ENCODE measurements at regions not wholly inside any gene's neighbourhood (a gene's known extent, or its start where the extent isn't known, plus 50 kb on each side); places are given as distances from the start of the nearest gene placed in this dataset.

GRCh38 chr3:177307826-177308225 is 110.5 kb upstream of the TBL1XR1 start:
- Histone ChIP-seq H3K4me1 (no peaks in the 10 kb centered on the region), H3K27me3 (no peaks in the 10 kb centered on the region), H3K4me3 (ENCODE audit: low read depth, low read length) (no peak overlapping the region), H3K36me3 (no peaks in the 10 kb centered on the region), H3K9me3 (no peaks in the 10 kb centered on the region)
- TF ChIP-seq CTCF (IDR thresholded peaks at IDR 0.05; ENCODE audit: low read depth, low read length): no peak
- no peak for DNase-seq

- H3K9me3 ChIP-seq: no peaks in the 10 kb centered on the region
- H3K27me3 ChIP-seq: no peaks in the 10 kb centered on the region
- no peaks in the 10 kb centered on the region for H3K4me1 ChIP-seq
- H3K4me3 ChIP-seq (ENCODE audit: low read depth, low read length): no peak overlapping the region
- no peak for TF ChIP-seq CTCF (IDR thresholded peaks at IDR 0.05; ENCODE audit: low read depth, low read length)
- no peak for DNase-seq
- H3K36me3 ChIP-seq: no peaks in the 10 kb centered on the region
Measured at GRCh38 chr3:177308286-177308685, 111.0 kb upstream of the TBL1XR1 start.

DNA sequence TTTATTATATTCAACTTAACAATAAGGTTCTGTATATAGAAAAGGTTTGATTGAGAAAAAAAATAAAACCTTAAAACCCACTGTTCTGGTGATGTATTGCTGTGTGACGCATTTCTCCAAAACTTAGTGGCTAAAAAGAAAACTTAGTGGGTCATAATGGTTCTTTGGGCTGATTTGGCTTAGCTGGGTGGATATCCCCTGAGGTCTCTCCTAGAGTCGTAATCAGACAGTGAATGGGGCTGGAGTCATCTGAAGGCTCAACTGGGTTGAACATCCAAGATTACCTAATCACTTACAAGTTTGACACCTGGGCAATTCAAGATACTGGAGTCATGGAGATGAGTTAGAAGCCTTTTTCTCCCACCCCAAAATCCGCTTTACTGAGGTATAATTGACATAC is 111.6 kb upstream of the TBL1XR1 start:
- Histone ChIP-seq H3K36me3 (no peaks in the 10 kb centered on the region), H3K4me3 (ENCODE audit: low read depth, low read length) (no peak overlapping the region), H3K27me3 (no peaks in the 10 kb centered on the region), H3K9me3 (no peaks in the 10 kb centered on the region), H3K4me1 (no peaks in the 10 kb centered on the region)
- no peak for DNase-seq
- TF ChIP-seq CTCF (IDR thresholded peaks at IDR 0.05; ENCODE audit: low read depth, low read length): no peak

DNA sequence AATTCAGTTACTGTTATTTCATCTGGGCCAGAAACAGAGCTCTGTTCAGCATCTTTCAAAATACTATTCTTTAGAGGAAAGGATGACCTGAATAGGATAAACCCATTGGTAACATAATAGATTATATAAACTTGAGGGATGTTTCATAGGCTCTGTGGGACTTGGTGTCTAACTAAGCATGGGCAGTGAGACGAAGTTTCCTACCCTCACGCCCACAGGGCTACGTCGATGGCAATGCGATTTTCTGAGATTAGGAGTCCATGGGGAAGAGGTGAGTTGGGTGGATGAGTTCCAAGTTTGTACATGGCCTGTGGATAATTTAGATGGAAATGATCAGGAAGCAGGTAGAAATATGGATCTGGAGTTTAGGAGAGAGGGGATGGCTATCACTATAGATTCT is 115.2 kb upstream of the TBL1XR1 start:
- no peaks in the 10 kb centered on the region for H3K9me3 ChIP-seq
- no peaks in the 10 kb centered on the region for H3K4me1 ChIP-seq
- DNase-seq: no peak
- no peak for TF ChIP-seq CTCF (IDR thresholded peaks at IDR 0.05; ENCODE audit: low read depth, low read length)
- no peaks in the 10 kb centered on the region for H3K36me3 ChIP-seq
- H3K4me3 ChIP-seq (ENCODE audit: low read depth, low read length): no peak overlapping the region
- H3K27me3 ChIP-seq: no peaks in the 10 kb centered on the region

DNA sequence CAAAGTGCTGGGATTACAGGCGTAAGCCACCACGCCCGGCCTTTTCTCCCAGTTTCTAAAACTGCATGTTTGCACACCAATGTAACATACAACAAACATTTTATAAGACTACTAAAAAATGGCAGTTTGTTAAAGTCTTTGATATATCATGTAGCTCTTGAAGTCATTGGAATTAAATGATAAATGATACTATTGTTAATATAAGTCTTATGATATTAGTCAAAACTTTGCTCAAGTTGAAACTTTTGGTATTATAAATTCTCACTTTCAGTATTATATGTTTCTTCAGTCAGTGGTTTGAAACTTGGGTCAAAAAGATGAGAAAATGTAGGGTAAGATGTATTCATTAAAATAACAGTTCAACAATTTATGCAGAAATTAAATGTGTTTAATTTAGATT is 117.6 kb upstream of the TBL1XR1 start:
- no peaks in the 10 kb centered on the region for H3K4me1 ChIP-seq
- no peak overlapping the region for H3K4me3 ChIP-seq (ENCODE audit: low read depth, low read length)
- H3K36me3 ChIP-seq: no peaks in the 10 kb centered on the region
- no peaks in the 10 kb centered on the region for H3K9me3 ChIP-seq
- DNase-seq: no peak
- no peak for TF ChIP-seq CTCF (IDR thresholded peaks at IDR 0.05; ENCODE audit: low read depth, low read length)
- H3K27me3 ChIP-seq: no peaks in the 10 kb centered on the region

DNA sequence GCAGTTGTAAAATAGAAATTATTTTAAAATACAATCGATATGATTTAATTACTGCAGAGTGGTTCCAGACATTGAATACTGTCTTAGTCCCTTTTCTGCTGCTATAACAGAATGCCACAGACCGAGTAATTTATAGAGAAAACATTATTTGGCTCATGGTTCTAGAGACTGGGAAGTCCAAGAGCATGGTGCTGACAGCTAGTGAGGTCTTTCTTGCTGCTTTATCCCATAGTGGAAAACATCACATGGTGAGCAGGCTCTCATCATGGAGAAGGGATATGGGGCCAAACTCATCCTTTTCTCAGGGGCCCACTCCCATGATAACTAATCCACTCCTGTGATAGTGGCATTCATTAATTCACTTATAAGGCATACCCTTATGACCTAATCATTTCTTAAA is 120.0 kb upstream of the TBL1XR1 start:
- H3K27me3 ChIP-seq: no peaks in the 10 kb centered on the region
- TF ChIP-seq CTCF (IDR thresholded peaks at IDR 0.05; ENCODE audit: low read depth, low read length): no peak
- H3K9me3 ChIP-seq: no peaks in the 10 kb centered on the region
- no peak for DNase-seq
- no peaks in the 10 kb centered on the region for H3K4me1 ChIP-seq
- H3K36me3 ChIP-seq: no peaks in the 10 kb centered on the region
- no peak overlapping the region for H3K4me3 ChIP-seq (ENCODE audit: low read depth, low read length)

Measured in BE2C (cell line).